ENCODE measurements at regions not wholly inside any gene's neighbourhood (a gene's known extent, or its start where the extent isn't known, plus 50 kb on each side); places are given as distances from the start of the nearest gene placed in this dataset.

- TF ChIP-seq CTCF (IDR thresholded peaks at IDR 0.05; ENCODE audit: unreplicated experiment): no peak
- ChIA-PET CTCF (interaction anchor here (0.6 to 0.7 kb wide), 2 partner anchors 208 to 387 kb away, joined by 3 read pairs; no protein-coding TSS in a partner anchor), POLR2A (interaction anchor here (0.7 kb wide), 1 partner anchor 17 kb away, joined by 3 read pairs; no protein-coding TSS in a partner anchor)
- intact Hi-C loops (cut with micrococcal nuclease): no loop called here
- Mint-ChIP-seq H3K4me1 (ENCODE audit: insufficient read depth, unreplicated experiment) (no peaks in the 10 kb centered on the region), H3K9me3 (ENCODE audit: unreplicated experiment) (no peaks in the 10 kb centered on the region), H3K27ac (ENCODE audit: low read depth, unreplicated experiment) (no peak overlapping the region), H3K36me3 (ENCODE audit: insufficient read depth, unreplicated experiment) (no peaks in the 10 kb centered on the region), H3K27me3 (ENCODE audit: insufficient read depth, unreplicated experiment) (peaks cover 70% of the 10 kb centered on the region), H3K4me3 (ENCODE audit: unreplicated experiment) (no peak overlapping the region)
- no peak for DNase-seq (ENCODE audit: unreplicated experiment)
- BruUV-seq (replicated peaks): no TSS peak
Measured at GRCh38 chr3:168598250-168598649, 502.5 kb upstream of the GOLIM4 start.

GRCh38 chr3:168596175-168596823 lies 500.6 kb upstream of the GOLIM4 start:
- Mint-ChIP-seq H3K4me1 (ENCODE audit: insufficient read depth, unreplicated experiment) (no peaks in the 10 kb centered on the region), H3K4me3 (ENCODE audit: unreplicated experiment) (no peak overlapping the region), H3K27ac (ENCODE audit: low read depth, unreplicated experiment) (no peak overlapping the region), H3K36me3 (ENCODE audit: insufficient read depth, unreplicated experiment) (no peaks in the 10 kb centered on the region), H3K27me3 (ENCODE audit: insufficient read depth, unreplicated experiment) (peaks cover 62% of the 10 kb centered on the region), H3K9me3 (ENCODE audit: unreplicated experiment) (no peaks in the 10 kb centered on the region)
- POLR2A ChIA-PET: no interaction called here
- DNase-seq (ENCODE audit: unreplicated experiment): no peak
- TF ChIP-seq CTCF (IDR thresholded peaks at IDR 0.05; ENCODE audit: unreplicated experiment): no peak
- no TSS peak for BruUV-seq (replicated peaks)
- CTCF ChIA-PET: no interaction called here
- intact Hi-C loops (cut with micrococcal nuclease): no loop called here

GRCh38 chr3:168591587-168591986 lies 495.9 kb upstream of the GOLIM4 start:
- no TSS peak for BruUV-seq (replicated peaks)
- no peaks in the 10 kb centered on the region for H3K4me1 Mint-ChIP-seq (ENCODE audit: insufficient read depth, unreplicated experiment)
- no peaks in the 10 kb centered on the region for H3K9me3 Mint-ChIP-seq (ENCODE audit: unreplicated experiment)
- no peaks in the 10 kb centered on the region for H3K36me3 Mint-ChIP-seq (ENCODE audit: insufficient read depth, unreplicated experiment)
- no peak for TF ChIP-seq CTCF (IDR thresholded peaks at IDR 0.05; ENCODE audit: unreplicated experiment)
- H3K4me3 Mint-ChIP-seq (ENCODE audit: unreplicated experiment): no peak overlapping the region
- no peak for DNase-seq (ENCODE audit: unreplicated experiment)
- no peak overlapping the region for H3K27ac Mint-ChIP-seq (ENCODE audit: low read depth, unreplicated experiment)
- intact Hi-C loops (cut with micrococcal nuclease): no loop called here
- peaks cover 69% of the 10 kb centered on the region for H3K27me3 Mint-ChIP-seq (ENCODE audit: insufficient read depth, unreplicated experiment)
- ChIA-PET POLR2A (no interaction called here), CTCF (no interaction called here)

GRCh38 chr3:168589376-168589775 lies 493.7 kb upstream of the GOLIM4 start:
- H3K27ac Mint-ChIP-seq (ENCODE audit: low read depth, unreplicated experiment): no peak overlapping the region

More at GRCh38 chr3:168589376-168589775, 493.7 kb upstream of the GOLIM4 start:
- DNase-seq (ENCODE audit: unreplicated experiment): no peak
- ChIA-PET POLR2A (no interaction called here), CTCF (interaction anchor here (0.8 kb wide), 1 partner anchor 38 kb away, joined by 3 read pairs; no protein-coding TSS in a partner anchor)
- H3K4me3 Mint-ChIP-seq (ENCODE audit: unreplicated experiment): no peak overlapping the region
- H3K36me3 Mint-ChIP-seq (ENCODE audit: insufficient read depth, unreplicated experiment): no peaks in the 10 kb centered on the region
- BruUV-seq (replicated peaks): no TSS peak
- intact Hi-C loops (cut with micrococcal nuclease): no loop called here
- H3K9me3 Mint-ChIP-seq (ENCODE audit: unreplicated experiment): no peaks in the 10 kb centered on the region
- no peaks in the 10 kb centered on the region for H3K4me1 Mint-ChIP-seq (ENCODE audit: insufficient read depth, unreplicated experiment)
- H3K27me3 Mint-ChIP-seq (ENCODE audit: insufficient read depth, unreplicated experiment): peaks cover 79% of the 10 kb centered on the region
- no peak for TF ChIP-seq CTCF (IDR thresholded peaks at IDR 0.05; ENCODE audit: unreplicated experiment)
